GM19328 (cell line): ENCODE measurements at regions not wholly inside any gene's neighbourhood (a gene's known extent, or its start where the extent isn't known, plus 50 kb on each side); places are given as distances from the start of the nearest gene placed in this dataset.

Experiments used
- ATAC-seq: cut with Tn5 transposase; IDR thresholded peaks from one replicate; pipeline ENCODE4 v1.9.1; 2021; ENCODE audit warnings: mild to moderate bottlenecking, moderate library complexity; ENCODE audit not compliant: unreplicated experiment

DNA sequence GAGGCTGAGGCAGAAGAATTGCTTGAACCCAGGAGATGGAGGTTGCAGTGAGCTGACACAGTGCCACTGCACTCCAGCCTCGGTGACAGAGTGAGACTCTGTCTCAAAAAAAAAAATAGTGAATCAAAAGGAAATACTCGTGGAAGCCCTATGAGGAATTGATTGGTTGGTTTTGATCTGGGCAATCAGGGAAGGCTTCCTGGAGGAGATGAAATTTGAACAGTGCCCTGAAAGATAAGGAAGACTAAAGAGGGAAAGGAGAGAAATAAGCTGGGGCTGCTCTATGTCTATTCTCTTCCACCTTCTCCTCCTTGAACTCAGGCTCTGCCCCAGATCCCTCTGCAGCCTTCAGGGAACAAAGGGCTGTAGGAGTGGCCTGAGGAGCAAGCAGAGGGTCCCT, 54.1 kb downstream of the IRF2BPL start:
- no peak for ATAC-seq

DNA sequence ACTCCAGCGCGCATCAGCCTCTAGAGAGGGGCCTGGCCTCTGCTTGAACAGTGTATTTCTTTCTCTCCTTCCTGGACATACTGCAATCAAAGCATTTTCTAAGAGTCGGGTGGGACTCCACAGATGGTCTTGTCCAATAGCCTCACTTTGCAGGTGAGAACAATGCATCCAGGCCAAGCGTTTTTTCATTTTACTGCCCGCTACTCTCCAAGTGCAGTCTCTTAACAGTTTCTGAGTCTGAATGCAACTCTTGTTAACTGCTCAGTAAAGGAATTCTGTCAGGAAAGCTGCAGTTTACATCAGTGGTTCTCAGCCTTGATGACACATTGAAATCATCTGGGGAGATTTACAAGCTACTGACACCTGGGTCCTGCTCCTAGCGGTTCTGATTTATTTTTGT, 57.0 kb downstream of the IRF2BPL start:
- no peak for ATAC-seq

DNA sequence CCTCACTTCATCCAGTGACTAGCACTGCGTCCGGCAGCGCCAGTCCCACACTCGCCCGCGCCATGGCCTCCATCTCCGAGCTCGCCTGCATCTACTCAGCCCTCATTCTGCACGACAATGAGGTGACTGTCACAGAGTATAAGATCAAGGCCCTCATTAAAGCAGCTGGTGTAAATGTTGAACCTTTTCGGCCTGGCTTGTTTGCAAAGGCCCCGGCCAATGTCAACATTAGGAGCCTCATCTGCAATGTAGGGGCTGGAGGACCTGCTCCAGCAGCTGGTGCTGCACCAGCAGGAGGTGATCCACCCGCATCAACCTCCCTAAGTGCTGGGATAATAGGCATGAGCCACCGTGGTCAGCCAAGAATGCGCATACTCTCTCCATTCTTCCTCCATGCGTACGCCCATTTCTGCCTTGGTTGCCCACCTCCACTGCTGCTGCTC, 59.9 kb downstream of the IRF2BPL start:
- ATAC-seq = no peak

- no peak for ATAC-seq
These were observed 60.7 kb downstream of the IRF2BPL start for GRCh38 chr14:76967788-76968187.

- ATAC-seq = no peak
These were observed 63.3 kb downstream of the IRF2BPL start for GRCh38 chr14:76965232-76965631.

GRCh38 chr14:76964695-76965094, 63.8 kb downstream of the IRF2BPL start:
- ATAC-seq = no peak

DNA sequence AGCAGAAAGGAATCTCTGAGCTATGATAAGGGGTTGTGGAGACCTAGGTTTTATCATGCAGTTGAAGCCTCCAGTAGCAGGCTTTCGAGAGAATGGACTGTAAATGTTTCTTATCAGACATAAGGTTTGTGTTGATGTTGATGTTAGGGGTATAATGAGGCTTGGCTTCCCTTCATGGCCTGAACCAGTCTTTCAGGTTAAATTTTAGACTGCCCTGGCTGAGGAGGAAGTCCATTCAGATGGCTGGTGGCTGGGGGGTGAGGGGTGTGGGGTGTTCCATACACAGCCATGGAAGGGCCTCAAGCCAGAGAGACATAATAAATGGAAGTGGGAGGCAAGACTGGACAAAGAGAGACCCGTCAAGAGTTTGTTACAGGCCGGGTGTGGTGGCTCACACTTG, 65.1 kb downstream of the IRF2BPL start:
- no peak for ATAC-seq

DNA sequence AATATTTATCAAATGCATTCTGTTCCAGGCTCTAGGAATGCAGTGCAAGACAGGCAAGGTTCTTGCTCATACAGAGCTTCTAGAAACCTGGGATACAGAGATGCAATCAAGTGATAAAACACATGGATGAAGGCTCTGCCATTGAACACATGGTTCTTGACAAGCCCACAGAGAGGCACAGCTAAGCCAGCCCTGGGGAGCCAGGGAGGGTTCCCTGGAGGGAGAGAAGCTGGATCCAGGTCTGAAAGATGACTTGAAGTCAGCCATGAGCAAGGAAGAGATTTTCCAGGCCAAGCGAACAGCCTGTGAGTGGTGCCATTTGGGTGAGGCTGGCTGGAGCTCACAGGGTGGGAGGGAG, 66.2 kb downstream of the IRF2BPL start:
- no peak for ATAC-seq

- ATAC-seq = peak; percentile 89
These were observed 66.7 kb downstream of the IRF2BPL start for GRCh38 chr14:76961631-76962302.

GRCh38 chr14:76958980-76959710, 69.4 kb downstream of the IRF2BPL start:
- no peak for ATAC-seq

DNA sequence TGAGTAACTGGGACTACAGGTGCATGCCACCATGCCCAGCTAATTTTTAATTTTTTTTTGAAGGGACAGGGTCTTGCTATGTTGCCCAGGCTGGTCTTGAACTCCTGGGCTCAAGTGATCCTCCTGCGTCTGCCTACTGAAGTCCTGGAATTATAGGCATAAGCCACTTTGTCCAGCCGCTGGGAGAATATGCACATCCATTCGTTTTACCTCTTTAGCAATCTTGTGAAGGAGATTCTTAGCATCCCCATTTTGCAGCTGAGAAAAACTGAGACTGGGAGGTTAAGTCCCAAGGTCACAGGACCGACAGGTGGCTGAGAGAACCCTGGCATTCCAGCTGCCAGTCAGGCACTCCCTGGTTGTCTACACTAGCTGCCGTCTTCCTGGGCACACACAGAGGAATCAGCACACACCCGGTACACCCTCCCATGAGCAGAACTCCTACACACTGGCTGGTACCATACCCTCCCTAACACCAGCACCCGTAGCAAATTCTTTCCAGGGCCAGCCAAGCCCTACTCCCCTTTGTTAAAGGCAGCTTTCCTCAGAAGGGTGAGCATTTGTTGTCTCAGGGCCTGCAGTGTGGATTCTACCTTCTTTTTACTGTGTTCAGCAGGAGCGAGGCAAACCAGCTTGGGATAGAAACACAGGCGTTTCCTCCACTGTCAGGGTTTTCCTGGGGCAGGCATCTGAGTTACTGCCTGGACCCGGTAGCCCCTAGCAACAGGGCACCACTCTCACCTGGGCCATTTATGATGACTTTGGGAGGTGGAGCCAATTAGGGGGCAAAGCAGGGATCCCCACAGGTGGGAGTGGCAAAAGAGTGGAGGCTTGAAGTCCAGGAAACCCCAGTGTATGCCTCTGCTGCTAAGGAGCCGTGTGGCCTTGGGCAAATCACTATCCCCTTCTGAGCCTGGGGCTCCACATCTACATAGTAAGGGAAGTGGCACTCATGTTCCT, 70.2 kb downstream of the IRF2BPL start:
- no peak for ATAC-seq

- no peak for ATAC-seq
These were observed 71.2 kb downstream of the IRF2BPL start for GRCh38 chr14:76957224-76957891.

DNA sequence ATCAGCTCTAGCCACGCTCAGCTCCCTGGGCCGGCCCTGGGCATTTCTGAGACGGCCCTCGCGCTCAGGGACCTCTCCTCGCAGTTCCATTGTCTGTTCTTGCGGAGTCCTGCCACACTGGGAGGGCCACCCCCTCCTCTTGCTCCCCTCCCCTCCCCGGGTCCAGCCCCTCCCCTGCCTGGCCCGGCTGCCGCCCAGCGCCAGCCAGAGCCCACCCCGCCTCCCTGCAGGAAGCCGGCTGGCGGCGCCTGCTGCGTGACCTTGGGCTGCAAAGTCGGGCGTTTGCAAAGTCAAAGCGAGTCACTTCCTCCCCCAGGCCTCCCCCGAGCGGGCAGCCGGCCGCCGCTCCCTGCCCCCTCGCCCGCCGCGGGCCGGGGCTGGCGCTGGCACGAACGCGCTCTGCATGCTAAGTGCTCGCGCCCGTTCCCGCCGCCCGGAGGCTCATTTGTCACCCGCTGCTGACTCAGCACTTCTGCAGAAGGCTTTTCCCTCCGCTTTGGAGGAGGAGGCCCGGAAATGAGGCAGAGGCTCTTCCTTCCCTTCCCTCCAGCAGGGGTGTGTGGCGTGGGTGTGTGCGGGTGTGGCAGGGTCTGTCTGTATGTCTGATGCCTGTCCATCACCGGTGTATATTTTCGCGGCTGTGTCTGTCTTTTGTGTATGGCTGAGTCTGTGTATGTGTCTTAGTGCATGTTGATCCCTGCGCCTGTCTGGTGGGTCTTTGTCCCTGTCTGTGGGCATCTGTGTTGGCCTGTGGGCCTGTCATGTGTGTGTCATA, 72.0 kb downstream of the IRF2BPL start:
- ATAC-seq = peak; percentile 34

- ATAC-seq = peak; percentile 29
These were observed 72.8 kb downstream of the IRF2BPL start for GRCh38 chr14:76955575-76956315.

GRCh38 chr14:76954394-76955190, 73.9 kb downstream of the IRF2BPL start:
- no peak for ATAC-seq

- ATAC-seq = no peak
These were observed 75.1 kb downstream of the IRF2BPL start for GRCh38 chr14:76953311-76953945.

GRCh38 chr14:76951166-76951565, 77.3 kb downstream of the IRF2BPL start:
- no peak for ATAC-seq
